T-helper 1 cell (primary cell): ENCODE measurements at regions not wholly inside any gene's neighbourhood (a gene's known extent, or its start where the extent isn't known, plus 50 kb on each side); places are given as distances from the start of the nearest gene placed in this dataset.

Source experiments
- DNase-seq, 5 donors: peaks; one replicate each; pipeline ENCODE4 v3.0.0-alpha.2; 2012 to 2020

DNA sequence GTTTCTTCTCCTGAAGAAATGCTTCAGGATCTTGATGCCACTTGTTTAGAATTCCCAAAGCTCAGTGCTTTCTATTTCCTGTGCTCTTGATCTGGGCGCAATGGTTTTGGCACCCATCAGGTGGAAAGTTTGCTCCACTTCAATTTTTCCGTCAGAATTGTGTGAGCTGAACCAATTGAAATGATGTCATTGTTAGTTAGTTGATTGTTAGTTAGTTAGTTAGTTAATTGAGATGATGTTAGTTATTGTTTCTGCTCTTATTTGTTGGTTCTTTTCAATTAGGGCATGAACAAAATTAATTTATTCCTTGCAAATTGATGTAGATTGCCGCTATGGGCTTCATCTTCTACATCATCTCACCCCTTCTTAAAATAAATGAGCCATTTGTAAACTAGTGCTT is 252.6 kb downstream of the BAMBI start:
- no peak for DNase-seq

DNA sequence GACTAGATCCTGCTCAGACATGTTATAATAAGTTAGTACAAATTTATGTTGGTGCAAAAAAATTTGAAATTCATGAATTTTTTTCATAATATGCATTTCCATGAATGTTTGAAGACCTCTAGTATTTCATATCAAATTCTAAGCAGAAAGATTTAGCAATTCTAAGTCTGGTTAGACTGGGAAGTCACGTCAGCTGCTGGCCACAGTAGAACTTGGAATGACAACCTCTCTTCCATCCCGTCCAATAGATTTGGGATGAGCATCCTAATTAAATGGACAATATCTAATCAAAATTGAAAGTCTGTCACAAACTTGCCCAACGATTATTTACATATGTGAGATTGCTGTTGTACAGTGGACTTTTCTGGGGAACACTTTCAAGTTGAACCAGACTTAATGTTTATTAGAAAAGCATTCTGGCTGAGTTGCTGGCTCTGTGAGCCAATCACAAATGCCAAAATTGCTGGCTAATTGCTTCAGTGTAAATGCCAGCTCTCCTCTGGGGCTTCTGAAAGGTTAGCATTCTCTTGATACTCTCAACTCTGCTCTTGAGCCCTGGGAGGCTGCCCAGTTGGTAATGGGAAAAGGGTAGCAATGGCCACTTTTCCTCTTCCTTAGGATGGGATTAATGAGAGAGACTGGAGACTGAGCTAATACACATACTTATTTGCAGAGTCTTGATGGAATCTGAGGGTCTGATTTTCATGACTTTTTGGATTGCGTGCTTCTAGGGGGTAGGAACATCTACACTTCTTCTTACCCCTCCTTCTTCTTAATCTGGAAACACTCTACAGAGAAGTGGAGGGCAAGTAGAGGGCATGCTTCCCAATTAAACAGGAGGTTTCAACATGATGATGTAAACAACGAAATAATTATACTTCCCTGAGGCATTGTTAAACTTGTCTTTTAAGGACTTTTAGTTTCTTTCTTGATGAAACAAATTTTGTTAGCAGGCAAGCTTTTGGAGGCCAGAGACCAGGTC is 253.5 kb downstream of the BAMBI start:
- no peak for DNase-seq

DNA sequence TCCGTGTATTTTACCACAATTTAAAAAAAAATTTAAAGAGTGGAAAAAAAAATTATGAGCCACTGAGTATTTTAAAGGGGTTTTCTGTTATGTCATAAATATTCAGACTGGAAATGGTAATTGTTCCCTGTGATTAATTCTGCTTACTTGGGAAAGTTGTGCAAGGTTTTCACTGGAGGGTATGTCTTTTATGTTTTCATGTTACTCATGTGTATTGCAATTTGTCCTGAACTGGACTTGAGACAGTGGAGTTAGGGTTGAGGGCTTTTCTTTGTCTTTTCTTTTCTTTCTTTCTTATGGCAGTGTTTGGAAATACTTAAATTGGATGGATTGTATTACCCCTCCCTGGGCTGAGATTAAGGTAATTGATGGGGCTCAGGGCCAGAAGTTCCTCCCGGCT is 257.7 kb downstream of the BAMBI start:
- DNase-seq = no peak

DNA sequence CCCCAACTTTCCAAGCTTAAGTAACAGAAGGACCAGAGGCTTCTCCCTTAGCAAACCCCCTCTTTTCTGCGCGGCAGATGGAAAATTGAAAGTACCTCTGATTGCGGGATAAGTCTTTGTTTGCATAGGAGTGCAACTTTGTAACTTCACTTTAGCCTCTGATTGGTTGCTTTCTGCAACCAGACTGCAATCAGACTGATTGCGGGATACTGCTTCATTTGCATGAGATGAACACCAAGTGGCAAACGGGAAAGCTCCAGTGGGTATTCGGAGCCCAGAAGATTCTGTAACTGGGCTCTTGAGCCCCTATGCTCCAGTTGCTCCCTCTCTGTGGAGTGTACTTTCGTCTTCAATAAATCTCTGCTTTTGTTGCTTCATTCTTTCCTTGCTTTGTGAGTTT is 260.6 kb downstream of the BAMBI start:
- no peak for DNase-seq

DNA sequence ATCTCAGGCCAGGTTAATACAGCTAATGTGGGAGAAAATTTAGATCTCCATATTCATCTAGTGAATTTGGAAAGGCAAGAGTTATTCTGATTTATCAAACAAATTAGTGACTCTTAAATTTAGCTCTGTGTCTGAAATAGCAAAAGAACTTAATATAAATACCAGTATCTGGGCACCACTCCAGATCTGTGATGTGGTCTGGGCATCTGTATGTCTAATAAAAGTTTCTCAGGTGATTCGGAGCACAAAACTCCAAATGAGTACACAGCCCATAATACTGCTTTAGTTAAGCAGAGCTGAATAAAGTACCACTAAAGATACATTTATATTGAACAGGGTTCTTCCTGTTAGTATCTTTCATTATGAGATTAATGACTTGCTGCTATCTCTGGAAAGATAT is 261.4 kb downstream of the BAMBI start:
- DNase-seq = no peak

DNA sequence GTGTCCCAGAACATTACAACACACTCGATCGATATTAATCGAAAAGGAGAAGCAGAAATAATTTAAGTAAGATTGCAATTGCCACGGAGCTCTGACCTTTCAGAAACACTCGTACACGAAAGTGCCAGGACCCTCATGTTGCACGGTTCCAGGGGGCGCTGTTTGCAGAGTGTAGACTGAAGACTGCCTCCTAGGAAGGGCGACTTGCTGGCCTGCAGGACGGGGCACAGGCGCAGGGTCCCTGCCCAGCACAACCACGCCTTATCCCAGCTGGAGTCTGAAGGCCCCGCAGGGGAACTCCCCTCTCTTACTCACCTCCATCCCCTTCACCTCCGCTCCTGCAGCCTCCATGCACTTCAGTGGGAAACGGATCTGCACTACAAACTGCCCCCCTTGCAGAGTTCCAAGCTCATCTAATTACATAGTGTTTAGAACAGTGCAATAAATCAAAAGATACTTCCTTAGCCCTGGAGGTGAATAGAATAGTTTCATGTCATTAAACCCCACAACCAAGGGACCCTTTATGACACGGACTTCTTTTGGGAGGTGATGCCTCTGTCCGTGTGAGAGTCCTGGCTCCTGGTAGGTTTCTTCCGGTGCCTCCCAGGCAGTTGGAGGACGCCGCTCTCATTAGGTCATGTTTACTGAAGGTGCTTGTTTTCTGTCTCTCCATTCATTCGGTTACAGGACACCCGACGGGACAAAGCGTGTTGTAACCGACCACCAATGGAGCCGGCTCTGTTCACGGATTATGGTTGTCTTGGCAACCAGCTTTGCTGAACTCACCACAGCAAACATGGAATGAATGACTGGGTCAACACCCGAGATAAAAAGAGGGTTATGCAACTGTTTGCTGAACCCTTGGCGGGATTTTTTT is 262.2 kb downstream of the BAMBI start:
- DNase-seq = no peak

DNA sequence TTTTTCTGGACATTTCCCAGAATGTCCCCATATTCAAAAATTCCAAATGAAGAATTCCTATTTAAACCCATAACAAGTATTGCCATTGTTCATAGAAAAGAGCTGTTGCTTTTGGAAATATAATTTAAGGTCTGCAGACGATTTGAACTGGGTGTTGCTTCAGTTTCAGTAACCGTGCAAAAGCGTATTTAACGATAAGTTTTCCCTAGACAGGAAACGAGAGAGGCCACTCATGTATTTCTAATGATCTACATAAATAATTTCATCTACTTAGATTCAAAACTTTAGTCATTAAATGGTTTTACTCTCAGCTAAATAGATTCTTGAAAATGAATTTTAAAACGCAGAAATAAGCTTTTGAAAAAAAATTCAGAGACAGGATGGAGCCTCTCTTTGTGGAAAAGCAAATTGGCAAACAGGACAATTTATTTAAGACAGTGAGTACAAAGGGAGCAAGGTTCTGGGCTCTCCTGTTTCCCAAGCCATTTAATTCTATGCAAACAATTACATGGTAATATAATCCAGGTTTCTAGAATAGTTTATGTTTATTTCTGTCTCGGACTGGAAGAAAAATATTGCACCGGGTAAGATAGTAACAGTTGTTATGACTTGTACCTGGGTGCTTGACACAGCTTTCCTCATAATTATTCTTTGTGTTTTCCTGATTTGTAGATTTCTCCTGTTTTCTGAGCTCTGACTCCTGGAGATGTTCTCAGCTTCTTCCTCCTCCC is 263.0 kb downstream of the BAMBI start:
- DNase-seq = no peak

DNA sequence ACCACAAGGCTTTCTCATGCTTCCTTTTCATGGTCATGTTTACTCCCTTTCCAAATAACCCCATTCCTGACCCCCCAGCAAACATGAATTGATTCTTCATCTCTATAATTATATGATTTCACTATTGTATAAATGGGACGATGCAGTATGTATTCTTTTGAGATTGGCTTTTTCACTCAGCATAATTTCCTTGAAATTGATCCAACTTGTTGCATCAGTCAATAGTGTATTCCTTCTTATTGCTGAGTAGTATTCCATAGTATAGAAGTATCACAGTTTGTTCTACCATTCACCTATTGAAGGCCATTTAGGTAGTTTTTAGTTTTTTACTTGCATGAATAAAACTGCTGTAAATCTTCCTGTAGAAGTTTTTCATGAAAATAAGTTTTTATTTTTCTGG is 264.7 kb downstream of the BAMBI start:
- DNase-seq = no peak

DNA sequence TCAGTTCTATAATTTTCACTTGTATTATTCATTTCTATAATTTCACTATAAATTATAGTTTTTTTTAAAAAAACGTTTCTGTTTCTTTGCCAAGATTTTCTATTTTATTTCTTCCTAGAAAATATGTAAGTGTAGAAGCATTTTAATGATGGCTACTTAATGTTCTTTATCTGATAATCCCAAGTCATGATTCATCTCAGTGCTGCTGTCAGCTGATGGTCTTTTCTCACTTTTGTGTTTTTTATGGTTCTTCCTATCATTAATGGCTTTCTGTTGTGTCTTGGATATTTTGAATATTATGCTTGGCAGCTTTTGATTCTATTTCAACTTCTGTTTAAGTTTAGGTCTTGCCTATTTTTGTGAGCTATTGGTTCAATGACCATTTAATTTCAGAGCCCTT is 268.6 kb downstream of the BAMBI start:
- no peak for DNase-seq

DNA sequence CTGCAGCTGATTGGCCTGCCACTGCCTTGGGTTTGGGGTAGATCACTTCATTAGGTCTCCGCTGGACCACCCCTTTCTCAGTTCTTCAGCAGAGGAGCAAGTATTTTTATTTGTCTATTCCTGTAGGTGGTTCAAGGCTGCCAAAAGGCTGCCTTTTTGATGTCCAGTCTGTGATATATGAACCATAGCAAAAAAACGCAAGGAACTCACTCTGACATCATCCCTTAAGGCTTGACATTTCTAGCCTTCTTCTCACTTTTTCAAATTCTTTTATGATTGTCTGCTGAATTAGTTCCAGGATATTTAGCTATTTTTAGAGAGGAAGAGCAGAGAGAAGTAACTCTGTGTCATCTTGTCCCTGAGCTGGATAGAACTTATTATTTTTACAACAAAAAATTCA is 269.2 kb downstream of the BAMBI start:
- no peak for DNase-seq

DNA sequence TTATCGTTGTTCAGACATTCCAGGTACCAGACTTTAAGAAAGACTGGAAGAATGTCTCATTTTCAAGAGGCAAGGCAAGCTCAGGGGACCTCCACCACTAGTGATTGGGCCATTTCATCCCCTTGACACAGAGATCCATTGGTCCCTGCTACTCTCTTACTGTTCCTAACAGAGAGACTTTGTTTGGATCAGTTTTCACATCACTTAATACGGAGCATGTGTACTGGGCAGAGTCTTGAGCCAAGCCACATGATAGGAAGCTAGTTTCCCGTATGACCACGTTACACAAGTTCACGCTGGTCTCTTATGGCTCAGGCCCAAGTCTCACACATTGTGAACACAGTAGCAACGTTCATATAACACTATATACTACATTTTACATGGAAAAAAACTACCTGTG is 269.9 kb downstream of the BAMBI start:
- DNase-seq = no peak

DNA sequence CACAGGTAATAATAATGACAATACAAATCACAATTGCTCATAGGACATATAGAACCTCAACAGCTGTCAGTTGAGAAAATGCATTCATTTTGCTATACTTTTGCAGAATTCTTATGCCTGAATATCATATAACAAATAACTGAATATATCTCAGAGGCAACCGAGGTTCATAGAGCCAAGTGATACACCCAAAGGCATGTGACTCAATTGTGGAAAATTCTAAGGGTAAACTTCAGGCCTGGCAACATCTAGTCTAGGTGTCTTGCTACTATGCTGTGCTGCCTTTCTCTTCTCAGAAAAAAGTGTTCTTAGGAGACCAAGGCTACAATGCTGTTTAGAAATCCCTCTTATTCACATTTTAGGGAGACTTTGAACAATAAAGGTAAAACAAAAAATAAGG is 270.7 kb downstream of the BAMBI start:
- no peak for DNase-seq

DNA sequence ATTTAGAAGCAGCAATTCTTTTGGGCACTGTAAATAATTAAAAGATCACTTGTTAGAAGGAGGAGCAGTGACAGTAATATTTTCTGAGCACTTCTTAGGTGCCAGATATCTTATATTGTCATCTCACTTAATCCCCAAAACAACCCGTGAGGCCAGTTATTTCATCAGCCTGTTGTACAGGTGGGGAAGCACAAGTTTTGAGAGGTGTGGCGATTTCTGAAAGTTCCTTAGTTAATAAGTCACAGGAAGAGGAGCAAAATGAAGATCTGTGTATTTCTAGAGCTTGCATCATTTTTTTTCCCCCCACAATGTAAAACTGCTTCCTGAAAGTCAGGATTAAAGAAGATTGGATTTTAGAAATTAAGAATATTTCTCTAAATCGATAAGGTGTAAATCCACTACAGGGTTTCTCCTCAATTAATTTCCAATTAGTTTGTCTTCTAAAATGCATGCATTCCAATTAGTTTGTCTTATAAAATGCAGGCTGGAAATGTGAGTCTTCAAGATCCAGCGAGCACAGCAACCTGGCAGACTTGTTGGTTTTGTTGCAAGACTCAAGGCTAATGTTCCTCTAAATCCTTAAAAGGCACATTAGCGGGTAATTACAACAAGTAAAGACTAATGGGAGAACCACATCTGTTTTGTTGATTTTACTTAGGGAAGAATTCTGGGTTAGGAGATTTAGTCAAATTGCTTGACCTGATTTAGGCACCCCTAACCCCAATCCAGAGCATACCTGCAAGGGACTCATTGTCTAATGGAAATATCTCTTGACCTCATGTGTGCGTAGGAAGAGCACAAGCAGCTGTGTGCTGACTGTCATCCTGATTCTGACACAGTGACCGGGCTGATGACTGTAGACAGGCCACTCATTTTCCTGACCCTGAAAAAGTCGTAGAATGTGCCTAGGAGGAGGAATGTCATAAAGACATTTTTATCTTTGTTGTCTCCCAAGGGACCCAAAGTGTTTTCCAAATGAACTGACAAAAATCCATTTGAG is 272.0 kb downstream of the BAMBI start:
- DNase-seq = no peak

DNA sequence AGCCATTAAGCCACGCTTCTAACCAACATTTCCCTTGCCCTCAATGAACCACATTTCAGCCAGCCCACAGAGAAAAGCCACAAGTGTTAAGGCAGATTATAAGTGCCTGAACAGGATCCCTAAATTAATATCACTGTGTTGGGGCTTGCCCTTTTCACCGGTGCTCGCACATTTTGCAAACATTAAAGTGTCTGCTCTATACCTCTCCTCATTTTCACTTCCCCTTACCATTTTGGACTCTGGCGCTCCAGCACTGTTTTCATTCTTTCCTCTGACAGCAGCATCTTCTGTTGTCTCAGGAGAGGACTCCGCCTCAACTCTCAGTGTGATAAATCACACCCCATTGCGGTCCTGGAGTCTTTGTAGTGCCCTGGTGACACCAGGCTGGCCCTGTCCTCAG is 274.2 kb downstream of the BAMBI start:
- DNase-seq = no peak

DNA sequence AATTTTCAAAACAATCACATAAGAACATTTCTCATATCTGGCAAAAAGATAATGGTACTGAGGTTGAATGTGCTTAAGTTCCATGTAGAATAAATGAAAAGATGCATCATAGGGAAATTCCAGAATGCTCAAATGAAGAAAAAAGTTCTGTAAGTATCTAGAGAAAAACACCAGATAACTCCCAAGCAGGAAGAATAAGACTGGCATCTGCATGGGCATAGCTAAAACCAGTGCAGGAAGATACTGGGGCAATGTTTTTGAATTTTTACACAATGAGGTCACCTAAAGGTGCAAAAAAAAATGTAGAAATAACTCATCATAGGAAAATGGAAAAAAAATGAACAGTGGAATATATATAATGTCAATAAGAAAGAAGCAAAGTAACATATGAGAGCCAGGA is 275.2 kb downstream of the BAMBI start:
- DNase-seq = no peak

DNA sequence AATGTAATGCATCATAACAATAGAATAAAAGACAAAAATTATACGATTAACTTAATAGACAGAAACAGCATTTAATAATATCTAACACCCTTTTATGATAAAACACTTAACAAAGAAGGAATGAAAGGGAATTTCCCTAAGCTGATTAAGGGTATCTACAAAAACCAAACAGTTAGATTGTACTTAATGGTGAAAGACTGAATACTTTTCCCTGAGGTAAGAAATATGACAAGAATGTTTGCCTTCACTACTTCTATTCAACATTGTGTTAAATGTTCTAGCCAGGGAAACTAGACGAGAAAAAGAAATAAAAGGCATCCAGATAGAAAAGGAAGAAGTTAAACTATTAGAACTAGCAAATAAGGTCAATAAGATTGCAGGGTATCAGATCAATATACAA is 276.9 kb downstream of the BAMBI start:
- DNase-seq = no peak

DNA sequence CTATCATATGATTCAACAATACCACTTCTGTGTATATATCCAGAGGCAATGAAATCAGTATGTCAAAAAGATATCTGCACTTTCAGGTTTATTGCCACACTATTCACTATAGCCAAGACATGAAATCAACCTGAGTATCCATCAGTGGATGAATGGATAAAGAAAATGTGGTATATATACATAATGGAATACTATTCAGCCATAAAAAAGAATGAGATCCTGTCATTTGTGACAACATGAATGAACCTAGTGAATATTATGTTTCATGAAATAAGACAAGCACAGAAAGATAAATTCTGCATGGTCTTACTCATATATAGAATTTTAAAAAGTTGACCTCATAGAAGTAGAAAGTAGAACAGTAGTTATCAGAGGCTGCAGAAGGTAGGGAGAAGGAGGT is 281.1 kb downstream of the BAMBI start:
- no peak for DNase-seq

DNA sequence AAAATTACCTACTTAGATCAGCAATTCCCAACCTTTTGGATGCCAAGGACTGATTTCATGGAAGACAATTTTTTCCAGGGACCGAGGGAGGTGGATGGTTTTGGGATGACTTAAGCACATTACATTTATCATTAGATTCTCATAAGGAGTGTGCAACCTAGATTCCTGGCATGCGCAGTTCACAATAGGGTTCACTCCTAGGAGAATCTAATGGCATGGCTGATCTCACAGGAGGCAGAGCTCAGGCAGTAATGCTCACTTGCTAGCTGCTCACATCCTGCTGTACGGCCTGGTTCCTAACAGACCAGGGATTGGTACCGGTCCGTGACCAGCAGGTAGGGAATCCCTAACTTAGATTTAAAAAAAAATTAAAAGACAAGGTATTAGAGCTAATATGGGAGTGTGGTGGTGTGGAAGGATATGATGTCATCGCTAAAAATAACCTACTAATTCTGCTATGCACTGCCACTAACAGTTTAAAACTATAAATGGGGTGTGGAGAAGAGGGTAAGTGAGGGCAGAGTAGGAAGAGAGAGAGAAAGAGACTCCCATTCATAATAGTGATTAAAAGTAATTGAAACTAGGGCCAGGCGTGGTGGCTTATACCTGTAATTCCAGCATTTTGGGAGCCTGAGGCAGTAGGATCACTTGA is 282.7 kb downstream of the BAMBI start:
- no peak for DNase-seq

DNA sequence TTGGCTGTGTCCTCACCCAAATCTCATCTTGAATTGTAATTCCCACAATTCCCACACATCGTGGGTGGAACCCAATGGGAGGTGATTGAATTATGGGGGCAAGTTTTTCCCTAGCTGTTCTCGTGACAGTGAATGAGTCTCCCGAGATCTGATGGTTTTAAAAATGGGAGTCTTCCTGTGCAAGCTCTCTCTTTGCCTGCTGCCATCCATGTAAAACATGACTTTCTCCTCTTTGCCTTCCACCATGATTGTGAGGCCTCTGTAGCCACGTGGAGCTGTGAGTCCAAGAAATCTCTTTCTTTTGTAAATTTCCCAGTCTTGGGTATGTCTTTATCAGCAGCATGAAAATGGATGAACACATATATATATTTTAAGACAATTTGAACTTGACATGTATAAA is 285.4 kb downstream of the BAMBI start:
- DNase-seq = no peak

DNA sequence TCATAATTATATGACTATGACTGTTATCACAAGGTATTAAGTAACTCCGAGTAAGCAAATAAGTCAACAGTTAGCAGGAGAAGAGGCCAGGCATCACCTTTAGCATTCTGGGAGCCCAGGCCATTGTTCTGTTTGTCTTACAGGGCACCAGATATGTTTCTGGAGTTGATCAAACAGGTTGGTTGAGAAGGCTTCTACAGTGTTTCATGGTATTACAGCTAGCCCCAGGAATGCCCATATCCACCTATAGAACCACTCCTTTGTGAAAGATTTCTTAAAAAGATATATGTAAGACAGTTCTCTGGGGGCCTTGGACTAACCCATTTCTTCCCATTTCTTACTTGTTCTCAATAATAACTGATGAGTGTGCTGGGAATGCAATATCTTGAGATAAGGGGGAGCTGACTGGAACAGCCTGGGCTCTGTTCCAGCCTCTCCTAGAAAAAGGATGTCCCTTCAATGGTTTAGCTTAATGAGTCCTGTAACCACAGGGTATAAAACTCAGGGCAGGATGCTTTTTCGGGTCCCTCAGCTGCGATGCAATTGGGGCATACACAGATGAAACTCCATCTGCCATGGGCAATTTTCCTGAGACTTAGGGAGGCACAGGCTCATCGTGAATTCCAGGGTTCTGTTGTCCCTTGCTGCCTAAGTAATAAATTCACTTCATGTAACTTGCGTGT is 286.4 kb downstream of the BAMBI start:
- DNase-seq = no peak

DNA sequence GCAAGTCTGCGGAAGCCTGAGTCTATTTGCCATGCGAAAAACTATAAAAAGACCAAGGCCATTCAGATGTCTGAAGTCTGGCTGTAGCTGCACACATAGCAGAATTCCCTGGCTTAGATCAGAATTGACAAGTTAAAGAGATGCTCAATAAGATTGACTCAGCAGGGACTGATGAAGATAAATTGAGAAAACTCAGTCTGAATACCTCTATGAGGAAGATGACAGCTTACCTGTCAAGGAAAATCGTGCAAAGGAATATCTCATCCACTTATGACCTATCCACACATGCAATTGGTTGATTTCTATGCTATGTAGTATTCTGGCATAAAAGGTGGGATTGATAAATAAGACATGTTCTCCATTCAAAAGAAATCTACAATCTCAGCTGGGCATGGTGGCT is 288.6 kb downstream of the BAMBI start:
- no peak for DNase-seq
